ENCODE measurements at regions not wholly inside any gene's neighbourhood (a gene's known extent, or its start where the extent isn't known, plus 50 kb on each side); places are given as distances from the start of the nearest gene placed in this dataset.

- H3K9ac ChIP-seq (ENCODE audit: extremely low read depth, low read length, poor library complexity, severe bottlenecking) = no peak overlapping the region
- H3K27ac Mint-ChIP-seq = no peak overlapping the region
- no peak for TF ChIP-seq CTCF (conservative IDR thresholded peaks at IDR 0.05)
- no peak overlapping the region for H3K4me3 Mint-ChIP-seq
- no peaks in the 10 kb centered on the region for H3K36me3 ChIP-seq (ENCODE audit: control insufficient read depth, insufficient read depth, low read length)
- 92 to 100% methylated on average over 1 to 3 of the region's 3 CpGs for WGBS, 2 experiments (ENCODE audit: insufficient coverage in 1 of 2, insufficient read length in 1 of 2)
- no peak overlapping the region for H3K27ac ChIP-seq (ENCODE audit: low read depth, low read length)
- no peaks in the 10 kb centered on the region for H3K4me1 ChIP-seq (ENCODE audit: control insufficient read depth, insufficient read depth, low read length)
- no peak overlapping the region for H3K4me3 ChIP-seq (ENCODE audit: low read length)
- H3K36me3 Mint-ChIP-seq (ENCODE audit: low read depth) = no peaks in the 10 kb centered on the region
- DNase-seq = no peak
- H3K4me1 Mint-ChIP-seq = peaks cover 15% of the 10 kb centered on the region
- no peaks in the 10 kb centered on the region for H3K9me3 Mint-ChIP-seq
- no peaks in the 10 kb centered on the region for H3K27me3 Mint-ChIP-seq (ENCODE audit: insufficient read depth)
- H3K9me3 ChIP-seq (ENCODE audit: control insufficient read depth, low read length) = no peaks in the 10 kb centered on the region
- no peaks in the 10 kb centered on the region for H3K27me3 ChIP-seq (ENCODE audit: control insufficient read depth, insufficient read depth, low read length, poor library complexity, severe bottlenecking)
Measured at GRCh38 chr4:100970414-100970813, 376.9 kb downstream of the PPP3CA start.

- no peaks in the 10 kb centered on the region for H3K27me3 Mint-ChIP-seq (ENCODE audit: insufficient read depth)
- no peak overlapping the region for H3K4me3 Mint-ChIP-seq
- no peaks in the 10 kb centered on the region for H3K9me3 Mint-ChIP-seq
- no peaks in the 10 kb centered on the region for H3K36me3 ChIP-seq (ENCODE audit: control insufficient read depth, insufficient read depth, low read length)
- no peak overlapping the region for H3K27ac ChIP-seq (ENCODE audit: low read depth, low read length)
- H3K27ac Mint-ChIP-seq = no peak overlapping the region
- no peak for DNase-seq
- no peaks in the 10 kb centered on the region for H3K4me1 ChIP-seq (ENCODE audit: control insufficient read depth, insufficient read depth, low read length)
- H3K36me3 Mint-ChIP-seq (ENCODE audit: low read depth) = no peaks in the 10 kb centered on the region
- TF ChIP-seq CTCF (conservative IDR thresholded peaks at IDR 0.05) = no peak
- H3K9ac ChIP-seq (ENCODE audit: extremely low read depth, low read length, poor library complexity, severe bottlenecking) = no peak overlapping the region
- no peaks in the 10 kb centered on the region for H3K27me3 ChIP-seq (ENCODE audit: control insufficient read depth, insufficient read depth, low read length, poor library complexity, severe bottlenecking)
- peaks cover 10% of the 10 kb centered on the region for H3K4me1 Mint-ChIP-seq
- no peak overlapping the region for H3K4me3 ChIP-seq (ENCODE audit: low read length)
- H3K9me3 ChIP-seq (ENCODE audit: control insufficient read depth, low read length) = no peaks in the 10 kb centered on the region
Measured at GRCh38 chr4:100969925-100970324, 377.4 kb downstream of the PPP3CA start.

GRCh38 chr4:100968046-100968445, 379.3 kb downstream of the PPP3CA start:
- DNase-seq = no peak
- Histone ChIP-seq H3K4me1 (ENCODE audit: control insufficient read depth, insufficient read depth, low read length) (no peaks in the 10 kb centered on the region), H3K27ac (ENCODE audit: low read depth, low read length) (no peak overlapping the region), H3K9me3 (ENCODE audit: control insufficient read depth, low read length) (no peaks in the 10 kb centered on the region), H3K27me3 (ENCODE audit: control insufficient read depth, insufficient read depth, low read length, poor library complexity, severe bottlenecking) (no peaks in the 10 kb centered on the region), H3K9ac (ENCODE audit: extremely low read depth, low read length, poor library complexity, severe bottlenecking) (no peak overlapping the region), H3K36me3 (ENCODE audit: control insufficient read depth, insufficient read depth, low read length) (no peaks in the 10 kb centered on the region), H3K4me3 (ENCODE audit: low read length) (no peak overlapping the region)
- Mint-ChIP-seq H3K4me1 (peaks cover 9% of the 10 kb centered on the region), H3K4me3 (no peak overlapping the region), H3K9me3 (no peaks in the 10 kb centered on the region), H3K27me3 (ENCODE audit: insufficient read depth) (no peaks in the 10 kb centered on the region), H3K27ac (no peak overlapping the region), H3K36me3 (ENCODE audit: low read depth) (no peaks in the 10 kb centered on the region)
- TF ChIP-seq CTCF (conservative IDR thresholded peaks at IDR 0.05) = no peak
- 83% methylated on average over 1 of the region's 2 CpGs; no CpG with 5 or more reads in 1 of the 2 experiments for WGBS, 2 experiments (ENCODE audit: insufficient coverage in 1 of 2, insufficient read length in 1 of 2)

All from endodermal cell (in vitro differentiated cells).